SU-DHL-6 (cell line): ENCODE measurements at regions not wholly inside any gene's neighbourhood (a gene's known extent, or its start where the extent isn't known, plus 50 kb on each side); places are given as distances from the start of the nearest gene placed in this dataset.

ENCODE experiments used
- EZH2phosphoT487 ChIP-seq: fragments of 200-600 bp; sonication (generic), shearing (Covaris generic); conservative IDR thresholded peaks from 2 replicates; pipeline ENCODE4 v1.6.1; 2018; ENCODE audit warnings: mild to moderate bottlenecking, antibody characterized with exemption, low read length, moderate library complexity, mixed read lengths
- TF ChIP-seq, protein P1 (sequence below): fragments of 200-600 bp; sonication (generic); IDR thresholded peaks from one replicate; pipeline ENCODE4 v1.5.1; 2017; ENCODE audit warnings: antibody characterized with exemption, mild to moderate bottlenecking, low read length, moderate library complexity; ENCODE audit not compliant: insufficient read depth, poor library complexity, severe bottlenecking

DNA sequence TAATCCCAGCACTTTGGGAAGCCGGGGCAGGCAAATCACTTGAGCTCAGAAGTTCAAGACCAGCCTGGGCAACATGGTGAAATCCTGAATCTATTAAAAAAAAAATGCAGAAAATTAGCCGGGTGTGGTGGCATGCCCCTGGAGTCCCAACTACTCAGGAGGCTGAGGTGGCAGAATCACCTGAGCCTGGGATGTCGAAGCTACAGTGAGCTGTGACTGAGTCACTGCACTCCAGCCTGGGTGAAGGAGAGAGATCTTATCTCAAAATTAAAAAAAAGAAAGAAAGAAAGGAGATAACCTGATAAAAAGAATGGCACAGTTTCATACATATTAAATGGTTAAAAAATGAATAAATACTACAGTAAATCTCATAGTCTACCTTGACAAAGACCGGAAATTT lies 123.6 kb upstream of the TNFAIP3 start:
- no peak for TF ChIP-seq EZH2phosphoT487
- TF ChIP-seq, protein P1, sequence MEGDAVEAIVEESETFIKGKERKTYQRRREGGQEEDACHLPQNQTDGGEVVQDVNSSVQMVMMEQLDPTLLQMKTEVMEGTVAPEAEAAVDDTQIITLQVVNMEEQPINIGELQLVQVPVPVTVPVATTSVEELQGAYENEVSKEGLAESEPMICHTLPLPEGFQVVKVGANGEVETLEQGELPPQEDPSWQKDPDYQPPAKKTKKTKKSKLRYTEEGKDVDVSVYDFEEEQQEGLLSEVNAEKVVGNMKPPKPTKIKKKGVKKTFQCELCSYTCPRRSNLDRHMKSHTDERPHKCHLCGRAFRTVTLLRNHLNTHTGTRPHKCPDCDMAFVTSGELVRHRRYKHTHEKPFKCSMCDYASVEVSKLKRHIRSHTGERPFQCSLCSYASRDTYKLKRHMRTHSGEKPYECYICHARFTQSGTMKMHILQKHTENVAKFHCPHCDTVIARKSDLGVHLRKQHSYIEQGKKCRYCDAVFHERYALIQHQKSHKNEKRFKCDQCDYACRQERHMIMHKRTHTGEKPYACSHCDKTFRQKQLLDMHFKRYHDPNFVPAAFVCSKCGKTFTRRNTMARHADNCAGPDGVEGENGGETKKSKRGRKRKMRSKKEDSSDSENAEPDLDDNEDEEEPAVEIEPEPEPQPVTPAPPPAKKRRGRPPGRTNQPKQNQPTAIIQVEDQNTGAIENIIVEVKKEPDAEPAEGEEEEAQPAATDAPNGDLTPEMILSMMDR: no peak
